Endothelial cell of umbilical vein (primary cell): ENCODE measurements at regions not wholly inside any gene's neighbourhood (a gene's known extent, or its start where the extent isn't known, plus 50 kb on each side); places are given as distances from the start of the nearest gene placed in this dataset.
"Not testable (repeated sequence)": the region's sequence is repeated elsewhere in the genome, so short reads cannot be mapped to it uniquely, and the experiment has no call there.

Experiments
- BruUV-seq: library from RNA; stranded (reverse); fragments of 400-500 nt; replicated peaks from 2 replicates; lab custom pipeline; 2021; lab: Mats Ljungman, UMichigan
- CTCF ChIA-PET: fragments of 300-600, 350-600 bp; sonication (Branson Sonifier 250); formaldehyde crosslinking; loops from one replicate; lab custom pipeline; 2021; ENCODE audit warnings: antibody characterized with exemption, inconsistent platforms; lab: Charles Lee
- POLR2A ChIA-PET: fragments of 300-600, 350-600 bp; sonication (Branson Sonifier 250); formaldehyde crosslinking; loops from one replicate; lab custom pipeline; 2021; ENCODE audit warnings: antibody characterized with exemption, inconsistent platforms; lab: Charles Lee
- DNase-seq: peaks from one replicate; pipeline ENCODE4 v3.0.0-alpha.2; 2011; ENCODE audit warnings: low read depth, low spot score
- FAIRE-seq: peaks from 2 replicates; lab custom pipeline; 2011; peaks lifted over from hg19 to GRCh38; lab: Jason Lieb, UNC
- H2AFZ ChIP-seq: 2 replicates; pipeline ENCODE4 v1.6.0; 2012; ENCODE audit warnings: low read depth, low read length, control low read depth, inconsistent platforms
- H3K27ac ChIP-seq: 2 replicates; pipeline ENCODE4 v1.5.1; 2011; ENCODE audit warnings: low read depth, mild to moderate bottlenecking, control low read depth, low read length, moderate library complexity; ENCODE audit not compliant: insufficient read depth
- H3K27me3 ChIP-seq, 2 experiments: 2 replicates each; pipeline versions ENCODE4 v1.6.0 to v1.6.1; 2011; ENCODE audit warnings: low read length in 2 of 2, mixed read lengths in 1 of 2; ENCODE audit not compliant: control insufficient read depth in 2 of 2, insufficient read depth in 2 of 2
- H3K36me3 ChIP-seq, 2 experiments: 2 replicates in 1 of 2; 3 replicates in 1 of 2; pipeline ENCODE4 v1.5.1; 2011; ENCODE audit warnings: low read length in 2 of 2, mild to moderate bottlenecking in 1 of 2, moderate library complexity in 1 of 2; ENCODE audit not compliant: control insufficient read depth in 2 of 2, insufficient read depth in 2 of 2; ENCODE audit errors: extremely low read depth in 1 of 2
- H3K4me1 ChIP-seq: 3 replicates; pipeline ENCODE4 v1.5.1; 2011; ENCODE audit warnings: mild to moderate bottlenecking, low read length; ENCODE audit not compliant: control insufficient read depth, insufficient read depth; ENCODE audit errors: extremely low read depth
- H3K4me2 ChIP-seq: 2 replicates; pipeline ENCODE4 v1.6.1; 2011; ENCODE audit warnings: low read length, control low read depth, mixed read lengths; ENCODE audit not compliant: insufficient read depth
- H3K4me3 ChIP-seq, 3 experiments: fragments of 200-600 bp in 1 of 3; sonication (generic), shearing (Covaris generic) in 1 of 3; replicated peaks in 1 of 3; 2 replicates each; pipeline ENCODE4 v1.5.1; 2011 to 2016; ENCODE audit warnings: control low read depth in 3 of 3, low read length in 3 of 3, mild to moderate bottlenecking in 2 of 3, inconsistent platforms in 1 of 3, low read depth in 1 of 3, moderate library complexity in 1 of 3; ENCODE audit not compliant: insufficient read depth in 1 of 3
- H3K79me2 ChIP-seq: 2 replicates; pipeline ENCODE4 v1.6.0; 2012; ENCODE audit warnings: low read length, inconsistent platforms; ENCODE audit not compliant: control insufficient read depth, insufficient read depth
- H3K9ac ChIP-seq: replicated peaks from 2 replicates; pipeline ENCODE3; 2011; ENCODE audit warnings: low read length, control low read depth; ENCODE audit not compliant: insufficient read depth; ENCODE audit errors: extremely low read depth
- H3K9me1 ChIP-seq: replicated peaks from 3 replicates; pipeline ENCODE4 v1.6.0; 2011; ENCODE audit warnings: mild to moderate bottlenecking, low read length; ENCODE audit not compliant: control insufficient read depth, insufficient read depth; ENCODE audit errors: extremely low read depth
- H3K9me3 ChIP-seq: replicated peaks from 2 replicates; pipeline ENCODE4 v1.5.1; 2012; ENCODE audit warnings: low read length, inconsistent platforms; ENCODE audit not compliant: control insufficient read depth, insufficient read depth
- H4K20me1 ChIP-seq: replicated peaks from 2 replicates; pipeline ENCODE3; 2011; ENCODE audit warnings: mild to moderate bottlenecking, low read length; ENCODE audit not compliant: control insufficient read depth, insufficient read depth; ENCODE audit errors: extremely low read depth
- dilution Hi-C: fragments of 300-500 bp; cut with MboI; formaldehyde crosslinking; loops from one replicate; pipeline ENCODE4 v1.15.0; 2019; ENCODE audit warnings: low sequenced_read_pairs; ENCODE audit not compliant: extremely low pct_ligation_motif_present
- intact Hi-C: fragments of 100-400 bp; cut with micrococcal nuclease; formaldehyde crosslinking; loops from one replicate; pipeline ENCODE4 v1.10.0; 2022

DNA sequence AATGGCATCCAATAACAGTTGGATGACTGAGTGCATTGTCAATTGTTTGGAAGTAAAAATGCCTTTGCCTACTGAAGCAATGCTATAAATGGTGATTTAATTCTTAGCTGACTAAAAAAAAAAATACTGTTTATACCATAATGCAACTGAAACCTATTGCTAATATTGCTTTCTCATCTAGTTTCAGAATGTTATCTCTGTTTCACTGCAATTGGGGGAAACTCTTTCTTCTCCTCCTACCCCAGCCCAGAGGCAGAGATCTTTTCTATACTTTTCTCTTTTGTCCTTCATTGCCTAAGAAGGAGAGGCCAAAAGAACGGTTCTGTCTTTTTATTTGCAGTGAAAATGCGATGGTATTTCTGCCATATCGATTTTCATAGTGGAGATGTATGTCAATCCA is 242.5 kb downstream of the ZNF92 start:
- H3K27ac ChIP-seq, H3K79me2 ChIP-seq, H4K20me1 ChIP-seq, H3K9ac ChIP-seq, H3K27me3 ChIP-seq, dilution Hi-C loops, H2AFZ ChIP-seq, intact Hi-C loops, CTCF ChIA-PET, BruUV-seq, H3K9me1 ChIP-seq, H3K4me1 ChIP-seq, H3K4me2 ChIP-seq, H3K36me3 ChIP-seq, H3K4me3 ChIP-seq, H3K9me3 ChIP-seq, FAIRE-seq, POLR2A ChIA-PET, DNase-seq: not testable (repeated sequence)

DNA sequence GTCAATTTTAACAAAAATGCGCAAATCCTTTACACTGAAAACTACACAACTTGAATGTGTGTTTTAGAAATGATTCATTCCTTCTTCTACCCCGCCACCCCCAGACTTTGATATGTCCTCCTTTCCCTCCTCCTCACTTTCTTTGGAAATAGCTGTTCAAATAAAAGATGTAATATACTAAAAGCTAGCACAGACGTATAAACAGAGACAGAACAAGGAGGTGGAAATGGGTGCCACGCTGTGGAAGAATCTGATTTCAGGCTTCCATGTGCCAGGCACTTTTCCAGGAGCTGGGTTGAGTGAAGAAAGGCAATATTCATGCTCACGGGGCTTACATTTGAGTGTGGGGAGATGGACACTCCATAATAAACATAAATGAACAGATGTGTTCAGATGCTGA is 246.6 kb downstream of the ZNF92 start:
- CTCF ChIA-PET, POLR2A ChIA-PET, FAIRE-seq, H3K36me3 ChIP-seq, intact Hi-C loops, H3K27ac ChIP-seq, H3K9me3 ChIP-seq, H2AFZ ChIP-seq, DNase-seq, H3K9ac ChIP-seq, H4K20me1 ChIP-seq, BruUV-seq, dilution Hi-C loops, H3K4me3 ChIP-seq, H3K9me1 ChIP-seq, H3K79me2 ChIP-seq, H3K4me1 ChIP-seq, H3K4me2 ChIP-seq: not testable (repeated sequence)
- H3K27me3 ChIP-seq = peaks cover 9 to 11% of the 10 kb centered on the region in 2 experiments
